ENCODE measurements at regions not wholly inside any gene's neighbourhood (a gene's known extent, or its start where the extent isn't known, plus 50 kb on each side); places are given as distances from the start of the nearest gene placed in this dataset.

DNA sequence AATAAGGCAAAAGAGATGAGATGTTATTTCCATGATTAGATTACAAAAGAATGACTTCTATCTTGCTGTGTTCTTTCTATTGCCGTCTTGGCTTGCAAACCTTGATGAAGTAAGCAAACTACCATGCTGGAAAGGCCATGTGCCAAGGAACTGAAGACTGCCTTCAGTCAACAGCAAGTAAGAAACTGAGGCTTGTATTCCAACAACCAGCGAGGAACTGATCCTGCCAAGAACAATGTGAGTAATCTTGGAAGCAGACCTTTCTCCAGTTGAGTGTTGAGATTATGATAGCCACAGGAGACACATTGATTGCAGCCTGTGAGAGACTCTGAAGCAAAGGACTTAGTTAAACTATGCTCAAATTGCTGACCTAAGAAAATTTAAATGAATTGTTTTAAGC is 164.6 kb upstream of the GRM3 start:
- TF ChIP-seq SUZ12 (IDR thresholded peaks at IDR 0.05; ENCODE audit: extremely low read depth, insufficient read depth, insufficient read length) (no peak), ZNF274 (IDR thresholded peaks at IDR 0.05; ENCODE audit: low read depth, low read length) (no peak), YY1 (IDR thresholded peaks at IDR 0.05; ENCODE audit: insufficient read depth, insufficient read length) (no peak)
